Thyroid gland (tissue), 4 donors: ENCODE measurements at regions not wholly inside any gene's neighbourhood (a gene's known extent, or its start where the extent isn't known, plus 50 kb on each side); places are given as distances from the start of the nearest gene placed in this dataset.

Source experiments
- DNase-seq, 2 donors: peaks; one replicate each; pipeline ENCODE4 v3.0.0-alpha.2; 2019
- H3K27ac ChIP-seq, 3 donors: fragments of 200-600 bp; sonication (generic); 1 replicate in 2 of 3; 2 replicates in 1 of 3; pipeline ENCODE4 v1.5.1; 2016 to 2019; ENCODE audit warnings: mild to moderate bottlenecking in 1 of 3, moderate library complexity in 1 of 3
- H3K27me3 ChIP-seq: fragments of 200-600 bp; sonication (generic); one replicate; pipeline ENCODE4 v1.5.1; 2019
- H3K36me3 ChIP-seq, 2 donors: fragments of 200-600 bp; sonication (generic); one replicate each; pipeline ENCODE4 v1.5.1; 2016 to 2019
- H3K4me1 ChIP-seq, 2 donors: fragments of 200-600 bp; sonication (generic); one replicate each; pipeline ENCODE4 v1.5.1; 2017 to 2019
- H3K4me3 ChIP-seq, 3 donors: fragments of 200-600 bp; sonication (generic); replicated peaks in 1 of 3; 1 replicate in 2 of 3; 2 replicates in 1 of 3; pipeline ENCODE4 v1.5.1; 2016; ENCODE audit warnings: mild to moderate bottlenecking in 1 of 3
- H3K9me3 ChIP-seq: fragments of 200-600 bp; sonication (generic); one replicate; pipeline ENCODE4 v1.5.1; 2017
- CTCF ChIP-seq, 6 experiments: fragments of 200-600 bp in 3 of 6; fragments of 450-650 bp in 3 of 6; sonication (generic) in 3 of 6; IDR thresholded peaks; one replicate each; pipeline ENCODE4 v1.5.1; 2016 to 2019; ENCODE audit warnings: antibody characterized with exemption in 6 of 6, mild to moderate bottlenecking in 2 of 6, inconsistent platforms in 1 of 6, moderate library complexity in 1 of 6
- POLR2A ChIP-seq, 2 donors: fragments of 450-650 bp; IDR thresholded peaks; one replicate each; pipeline ENCODE4 v1.6.1; 2017; ENCODE audit warnings: antibody characterized with exemption in 2 of 2, mild to moderate bottlenecking in 2 of 2, moderate library complexity in 1 of 2
- WGBS, 2 donors: methylation state at CpG; one replicate each; pipeline ENCODE4 v1.1.5; 2017; 5-methylcytosine and 5-hydroxymethylcytosine counted together
- intact Hi-C: fragments of 100-400 bp; cut with DNase I; formaldehyde crosslinking; loops from one replicate; pipeline ENCODE4 v1.15.1; 2023

GRCh38 chr3:59270921-59271320 is 221.1 kb upstream of the CFAP20DC start:
- 93 to 94% methylated on average over 4 of the region's 4 CpGs for WGBS, 2 donors
- no peak overlapping the region for H3K4me3 ChIP-seq
- TF ChIP-seq CTCF (IDR thresholded peaks at IDR 0.05), result no peak
- TF ChIP-seq POLR2A (IDR thresholded peaks at IDR 0.05), result no peak
- H3K27ac ChIP-seq, result no peak overlapping the region
- intact Hi-C loops, result no loop called here
- H3K27me3 ChIP-seq, result no peaks in the 10 kb centered on the region
- no peaks in the 10 kb centered on the region for H3K9me3 ChIP-seq
- no peaks in the 10 kb centered on the region for H3K36me3 ChIP-seq
- no peak for DNase-seq
- peaks cover 0 to 3% of the 10 kb centered on the region in 2 donors for H3K4me1 ChIP-seq

- 93 to 95% methylated on average over 2 of the region's 2 CpGs for WGBS, 2 donors
- Histone ChIP-seq H3K27ac (no peak overlapping the region), H3K36me3 (no peaks in the 10 kb centered on the region), H3K9me3 (no peaks in the 10 kb centered on the region), H3K4me1 (peaks cover 0 to 3% of the 10 kb centered on the region in 2 donors), H3K27me3 (no peaks in the 10 kb centered on the region), H3K4me3 (no peak overlapping the region)
- TF ChIP-seq CTCF (IDR thresholded peaks at IDR 0.05), result no peak
- TF ChIP-seq POLR2A (IDR thresholded peaks at IDR 0.05), result no peak
- no peak for DNase-seq
- intact Hi-C loops, result no loop called here
Observed at GRCh38 chr3:59270209-59270608, 220.4 kb upstream of the CFAP20DC start.

GRCh38 chr3:59268170-59268569 is 218.3 kb upstream of the CFAP20DC start:
- H3K4me3 ChIP-seq, result no peak overlapping the region
- no peaks in the 10 kb centered on the region for H3K27me3 ChIP-seq
- peaks cover 3 to 8% of the 10 kb centered on the region in 2 donors for H3K4me1 ChIP-seq
- no peaks in the 10 kb centered on the region for H3K36me3 ChIP-seq
- no peak for DNase-seq
- no peak for TF ChIP-seq POLR2A (IDR thresholded peaks at IDR 0.05)
- 87 to 90% methylated on average over 1 of the region's 1 CpG for WGBS, 2 donors
- intact Hi-C loops, result no loop called here
- H3K9me3 ChIP-seq, result no peaks in the 10 kb centered on the region
- no peak overlapping the region for H3K27ac ChIP-seq

- no peak overlapping the region for H3K4me3 ChIP-seq
- no peaks in the 10 kb centered on the region for H3K27me3 ChIP-seq
- no peak for DNase-seq
- WGBS, 2 donors, result 93 to 97% methylated on average over 2 of the region's 2 CpGs
- intact Hi-C loops, result no loop called here
- peaks cover 10 to 14% of the 10 kb centered on the region in 2 donors for H3K4me1 ChIP-seq
- no peak overlapping the region for H3K27ac ChIP-seq
- no peaks in the 10 kb centered on the region for H3K9me3 ChIP-seq
- no peaks in the 10 kb centered on the region for H3K36me3 ChIP-seq
- TF ChIP-seq CTCF (IDR thresholded peaks at IDR 0.05) (no peak), POLR2A (IDR thresholded peaks at IDR 0.05) (no peak)
Observed at GRCh38 chr3:59267021-59267420, 217.2 kb upstream of the CFAP20DC start.

GRCh38 chr3:59266551-59266950 is 216.7 kb upstream of the CFAP20DC start:
- 94 to 96% methylated on average over 3 of the region's 3 CpGs for WGBS, 2 donors
- no peak for DNase-seq

More at GRCh38 chr3:59266551-59266950, 216.7 kb upstream of the CFAP20DC start:
- TF ChIP-seq CTCF (IDR thresholded peaks at IDR 0.05), result no peak
- TF ChIP-seq POLR2A (IDR thresholded peaks at IDR 0.05), result no peak
- Histone ChIP-seq H3K36me3 (no peaks in the 10 kb centered on the region), H3K27me3 (no peaks in the 10 kb centered on the region), H3K4me3 (no peak overlapping the region), H3K4me1 (peaks cover 10 to 14% of the 10 kb centered on the region in 2 donors), H3K27ac (no peak overlapping the region), H3K9me3 (no peaks in the 10 kb centered on the region)
- intact Hi-C loops, result no loop called here
